ENCODE measurements at regions not wholly inside any gene's neighbourhood (a gene's known extent, or its start where the extent isn't known, plus 50 kb on each side); places are given as distances from the start of the nearest gene placed in this dataset.

GRCh38 chr15:96736384-96736783, 405.9 kb downstream of the NR2F2 start:
- Histone ChIP-seq H3K27me3 (ENCODE audit: control insufficient read depth in 2 of 2, insufficient read depth in 2 of 2, low read length in 2 of 2) (no peaks in the 10 kb centered on the region), H3K4me2 (ENCODE audit: insufficient read depth, low read length) (no peak overlapping the region), H3K4me1 (ENCODE audit: control insufficient read depth, extremely low read depth, insufficient read depth, low read length) (no peaks in the 10 kb centered on the region), H4K20me1 (replicated peaks; ENCODE audit: control insufficient read depth, extremely low read depth, insufficient read depth, low read length) (no peaks in the 10 kb centered on the region), H3K4me3 (replicated peaks in 1 of 3; ENCODE audit: insufficient read depth in 1 of 3, low read depth in 1 of 3, low read length in 3 of 3) (no peak overlapping the region), H3K9ac (replicated peaks; ENCODE audit: extremely low read depth, insufficient read depth, low read length) (no peak overlapping the region), H3K9me1 (replicated peaks; ENCODE audit: control insufficient read depth, extremely low read depth, insufficient read depth, low read length) (no peaks in the 10 kb centered on the region), H3K79me2 (ENCODE audit: control insufficient read depth, insufficient read depth, low read length) (no peaks in the 10 kb centered on the region), H3K36me3 (ENCODE audit: control insufficient read depth in 2 of 2, extremely low read depth in 1 of 2, insufficient read depth in 2 of 2, low read length in 2 of 2) (no peaks in the 10 kb centered on the region), H2AFZ (ENCODE audit: low read depth, low read length) (no peak overlapping the region), H3K9me3 (replicated peaks; ENCODE audit: control insufficient read depth, insufficient read depth, low read length) (no peaks in the 10 kb centered on the region), H3K27ac (ENCODE audit: insufficient read depth, low read depth, low read length) (no peak overlapping the region)
- intact Hi-C loops (cut with micrococcal nuclease) (no loop called here), dilution Hi-C loops (cut with MboI; ENCODE audit: extremely low pct_ligation_motif_present, low sequenced_read_pairs) (no loop called here)
- no TSS peak for BruUV-seq (replicated peaks)
- DNase-seq (ENCODE audit: low read depth, low spot score), result no peak
- FAIRE-seq, result no peak
- no peak for TF ChIP-seq POLR2A (IDR thresholded peaks at IDR 0.05; ENCODE audit: low read depth, low read length)
- TF ChIP-seq POLR2AphosphoS5 (IDR thresholded peaks at IDR 0.05; ENCODE audit: insufficient read depth, low read depth, low read length), result no peak
- no peak for TF ChIP-seq MYC (IDR thresholded peaks at IDR 0.05; ENCODE audit: low read depth, low read length)
- TF ChIP-seq JUN (IDR thresholded peaks at IDR 0.05; ENCODE audit: borderline replicate concordance, insufficient read depth, insufficient read length, low read depth), result no peak
- TF ChIP-seq GATA2 (IDR thresholded peaks at IDR 0.05; ENCODE audit: insufficient read depth, insufficient read length, low read depth, low read length), result no peak
- no peak for TF ChIP-seq CTCF (IDR thresholded peaks at IDR 0.05; ENCODE audit: extremely low read depth in 1 of 2, insufficient read depth in 1 of 2, low read depth in 1 of 2, low read length in 2 of 2)
- no peak for TF ChIP-seq MAX (IDR thresholded peaks at IDR 0.05; ENCODE audit: insufficient read depth, insufficient read length)
- no peak for TF ChIP-seq EZH2 (IDR thresholded peaks at IDR 0.05; ENCODE audit: borderline replicate concordance, low read depth, low read length, severe bottlenecking)
- no peak for TF ChIP-seq FOS (IDR thresholded peaks at IDR 0.05; ENCODE audit: borderline replicate concordance, insufficient read depth, low read length)
- ChIA-PET POLR2A (no interaction called here), CTCF (no interaction called here)

Data from endothelial cell of umbilical vein (primary cell).